Aorta (tissue), 5 donors: ENCODE measurements at regions not wholly inside any gene's neighbourhood (a gene's known extent, or its start where the extent isn't known, plus 50 kb on each side); places are given as distances from the start of the nearest gene placed in this dataset.
"Not testable (repeated sequence)": the region's sequence is repeated elsewhere in the genome, so short reads cannot be mapped to it uniquely, and the experiment has no call there.

Experiments
- ATAC-seq: fragments of 200-7000 bp; cut with Tn5 transposase; one replicate; pipeline ENCODE4 v1.9.1; 2022; ENCODE audit warnings: moderate library complexity; ENCODE audit not compliant: low FRiP score
- DNase-seq, 2 donors: peaks; one replicate each; pipeline ENCODE4 v3.0.0-alpha.2; 2020
- H3K27ac ChIP-seq, 2 donors: one replicate each; pipeline ENCODE4 v1.5.1; 2013; ENCODE audit warnings: low read length in 2 of 2, mild to moderate bottlenecking in 2 of 2, moderate library complexity in 2 of 2, control low read depth in 1 of 2, inconsistent platforms in 1 of 2, low read depth in 1 of 2
- H3K27me3 ChIP-seq, 2 donors: one replicate each; pipeline ENCODE4 v1.6.1; 2013; ENCODE audit warnings: control low read depth in 1 of 2, low read length in 1 of 2, mild to moderate bottlenecking in 1 of 2, moderate library complexity in 1 of 2; ENCODE audit not compliant: insufficient read depth in 2 of 2, control insufficient read depth in 1 of 2
- H3K36me3 ChIP-seq, 2 donors: one replicate each; pipeline ENCODE4 v1.6.1; 2013; ENCODE audit warnings: control low read depth in 1 of 2, low read length in 1 of 2, mild to moderate bottlenecking in 1 of 2; ENCODE audit not compliant: insufficient read depth in 2 of 2, control insufficient read depth in 1 of 2
- H3K4me1 ChIP-seq, 2 donors: one replicate each; pipeline ENCODE4 v1.6.1; 2013; ENCODE audit warnings: low read length in 2 of 2, control low read depth in 1 of 2, mild to moderate bottlenecking in 1 of 2, moderate library complexity in 1 of 2; ENCODE audit not compliant: insufficient read depth in 2 of 2, control insufficient read depth in 1 of 2
- H3K4me3 ChIP-seq, 2 donors: one replicate each; pipeline ENCODE4 v1.5.1; 2013; ENCODE audit warnings: low read length in 2 of 2, control low read depth in 1 of 2, mild to moderate bottlenecking in 1 of 2
- H3K9me3 ChIP-seq: one replicate; pipeline ENCODE4 v1.6.1; 2013; ENCODE audit warnings: mild to moderate bottlenecking, low read length; ENCODE audit not compliant: control insufficient read depth
- WGBS, 2 donors: extraction: QIAGEN DNeasy Blood & Tissue Kit; methylation state at CpG; one replicate each; pipeline ENCODE4 v1.1.7; 2013; 5-methylcytosine and 5-hydroxymethylcytosine counted together
- intact Hi-C, 2 donors: fragments of 100-400 bp; cut with DNase I; formaldehyde crosslinking; loops; one replicate each; pipeline versions ENCODE4 v1.14.2 to v1.15.0; 2022
- donor health status: healthy with polysubstance abuse.
- donor health status: Bipolar disorder and iron deficiency.
- donor health status: DM: no; HTN: no; CAD: no.
- donor health status: DM: no; HTN: no; CAD: no.
- donor health status: DM: yes; HTN: yes; CAD: no.

DNA sequence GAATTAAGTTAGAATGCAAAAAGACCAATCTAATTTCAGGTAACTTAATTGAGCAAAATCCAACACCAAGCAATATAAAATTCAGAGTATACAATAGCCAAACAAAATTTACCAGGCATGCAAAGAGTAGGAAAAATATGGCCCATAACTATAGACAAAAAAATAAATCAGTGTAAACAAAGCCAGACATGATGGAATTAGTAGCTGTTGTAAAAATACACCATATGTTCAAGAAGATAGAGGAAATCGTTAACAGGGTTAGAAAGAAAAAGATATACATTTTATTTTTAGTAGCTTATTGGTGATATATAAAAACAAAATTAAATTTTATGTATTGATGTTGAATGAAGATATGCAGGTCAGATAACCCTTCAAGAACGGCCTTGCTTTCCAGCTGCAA is 621.1 kb upstream of the MIR17HG start:
- no peak overlapping the region for H3K27ac ChIP-seq

DNA sequence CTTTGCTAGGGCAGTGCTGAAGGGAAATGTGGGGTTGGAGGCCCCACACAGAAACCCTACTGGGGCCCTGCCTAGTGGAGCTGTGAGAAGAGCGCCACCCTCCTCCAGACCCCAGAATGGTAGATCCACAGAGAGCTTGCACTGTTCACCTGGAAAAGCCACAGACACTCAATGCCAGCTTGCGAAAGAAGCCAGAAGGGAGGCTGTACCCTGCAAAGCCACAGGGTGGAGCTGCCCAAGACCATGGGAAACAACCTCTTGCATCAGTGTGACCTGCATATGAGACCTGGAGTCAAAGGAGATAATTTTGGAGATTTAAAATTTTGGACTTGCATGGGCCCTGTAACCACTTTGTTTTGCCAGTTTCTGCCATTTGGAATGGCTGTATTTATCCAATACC is 615.4 kb upstream of the MIR17HG start:
- Histone ChIP-seq H3K27ac (no peak overlapping the region), H3K4me1 (no peaks in the 10 kb centered on the region), H3K27me3 (no peaks in the 10 kb centered on the region), H3K36me3 (no peaks in the 10 kb centered on the region), H3K4me3 (no peak overlapping the region), H3K9me3 (no peaks in the 10 kb centered on the region)
- DNase-seq (no peak), ATAC-seq (no peak)
- intact Hi-C loops: no loop called here
- WGBS, 2 donors: 90 to 96% methylated on average over 2 of the region's 2 CpGs

More for the DNA sequence above, 621.1 kb upstream of the MIR17HG start:
- Histone ChIP-seq H3K36me3 (no peaks in the 10 kb centered on the region), H3K9me3 (no peaks in the 10 kb centered on the region), H3K4me3 (no peak overlapping the region), H3K4me1 (no peaks in the 10 kb centered on the region), H3K27me3 (no peaks in the 10 kb centered on the region)
- 73 to 80% methylated on average over 2 of the region's 2 CpGs for WGBS, 2 donors
- intact Hi-C loops: no loop called here
- ATAC-seq: no peak
- DNase-seq: no peak

DNA sequence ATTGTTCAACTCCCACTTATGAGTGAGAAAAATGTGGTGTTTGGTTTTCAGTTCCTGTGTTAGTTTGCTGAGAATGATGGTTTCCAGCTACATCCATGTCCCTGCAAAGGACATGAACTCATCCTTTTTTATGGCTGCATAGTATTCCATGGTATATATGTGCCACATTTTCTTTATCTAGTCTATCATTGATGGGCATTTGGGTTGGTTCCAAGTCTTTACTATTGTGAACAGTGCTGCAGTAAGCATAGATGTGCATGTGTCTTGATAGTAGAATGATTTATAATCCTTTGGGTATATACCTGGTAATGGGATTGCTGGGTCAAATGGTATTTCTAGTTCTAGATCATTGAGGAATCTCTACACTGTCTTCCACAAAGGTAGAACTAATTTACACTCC is 613.0 kb upstream of the MIR17HG start:
- H3K4me1 ChIP-seq, DNase-seq, H3K36me3 ChIP-seq, ATAC-seq, H3K27ac ChIP-seq, H3K4me3 ChIP-seq, H3K9me3 ChIP-seq, intact Hi-C loops, H3K27me3 ChIP-seq: not testable (repeated sequence)

DNA sequence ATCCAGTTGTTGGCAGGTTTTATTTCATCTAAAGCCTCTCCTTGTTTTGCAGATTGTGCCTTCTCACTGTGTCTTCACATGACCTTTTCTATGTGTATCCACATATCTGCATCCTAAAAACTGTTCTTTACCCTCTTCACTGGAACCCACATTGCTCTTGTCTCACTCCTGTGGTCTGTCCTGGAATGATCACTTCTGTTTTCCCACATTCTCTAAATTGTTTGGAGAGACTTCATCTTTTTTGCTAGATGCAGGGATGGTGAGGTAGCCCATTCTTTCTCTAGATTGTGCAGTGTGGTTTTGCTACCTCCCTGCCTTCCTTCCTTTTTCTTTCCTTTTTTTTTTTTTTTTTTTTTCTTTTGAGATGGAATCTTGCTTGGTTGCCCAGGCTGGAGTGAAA is 608.6 kb upstream of the MIR17HG start:
- H3K9me3 ChIP-seq: no peaks in the 10 kb centered on the region
- H3K27me3 ChIP-seq: no peaks in the 10 kb centered on the region
- DNase-seq (no peak), ATAC-seq (no peak)
- H3K4me1 ChIP-seq: no peaks in the 10 kb centered on the region
- no peak overlapping the region for H3K4me3 ChIP-seq
- no peak overlapping the region for H3K27ac ChIP-seq
- no peaks in the 10 kb centered on the region for H3K36me3 ChIP-seq
- intact Hi-C loops: no loop called here

DNA sequence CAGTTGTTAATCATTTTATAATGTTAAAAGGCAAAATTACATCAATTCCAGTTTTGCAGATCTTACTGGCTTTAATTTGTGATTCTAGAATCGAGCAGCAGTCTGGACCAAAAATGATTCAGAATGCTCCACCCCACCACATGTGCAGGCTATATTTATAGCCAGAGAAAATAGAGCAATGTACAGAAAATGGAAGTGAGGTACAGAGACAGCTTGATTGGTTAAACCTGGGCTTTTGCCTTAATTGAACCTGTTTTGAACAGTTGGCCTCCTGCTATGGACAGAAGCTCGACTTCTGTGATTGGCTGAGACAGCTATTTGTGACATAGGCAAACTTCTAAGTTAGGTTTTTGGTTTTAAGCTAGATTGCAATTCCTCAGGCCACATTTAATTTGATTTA is 607.4 kb upstream of the MIR17HG start:
- Histone ChIP-seq H3K27me3 (no peaks in the 10 kb centered on the region), H3K4me3 (no peak overlapping the region), H3K9me3 (no peaks in the 10 kb centered on the region), H3K36me3 (no peaks in the 10 kb centered on the region), H3K27ac (no peak overlapping the region), H3K4me1 (no peaks in the 10 kb centered on the region)
- DNase-seq: no peak
- ATAC-seq: no peak
- 40 to 45% methylated on average over 2 of the region's 2 CpGs for WGBS, 2 donors
- intact Hi-C loops: no loop called here

DNA sequence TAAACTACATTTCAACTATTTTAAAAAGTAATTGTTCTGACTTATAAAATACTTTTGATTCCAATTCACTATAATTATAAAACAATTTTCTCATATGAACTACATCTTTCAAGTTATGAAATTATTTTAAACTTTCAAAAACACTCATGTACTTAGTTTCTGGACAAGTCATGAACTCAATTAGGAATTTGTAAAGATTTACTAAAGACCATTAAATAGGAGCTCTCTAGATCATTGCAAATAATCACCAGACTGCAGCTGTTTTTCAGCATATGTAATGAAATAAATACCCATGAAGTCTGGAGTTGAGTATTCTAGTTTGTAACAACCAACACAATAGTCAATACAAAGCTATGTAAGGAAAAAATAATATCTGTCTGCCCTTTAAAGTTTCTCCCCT is 605.1 kb upstream of the MIR17HG start:
- H3K36me3 ChIP-seq: no peaks in the 10 kb centered on the region
- DNase-seq: no peak
- H3K4me1 ChIP-seq: no peaks in the 10 kb centered on the region
- intact Hi-C loops: no loop called here
- no peaks in the 10 kb centered on the region for H3K27me3 ChIP-seq
- no peaks in the 10 kb centered on the region for H3K9me3 ChIP-seq
- no peak overlapping the region for H3K4me3 ChIP-seq
- H3K27ac ChIP-seq: no peak overlapping the region
- no peak for ATAC-seq

DNA sequence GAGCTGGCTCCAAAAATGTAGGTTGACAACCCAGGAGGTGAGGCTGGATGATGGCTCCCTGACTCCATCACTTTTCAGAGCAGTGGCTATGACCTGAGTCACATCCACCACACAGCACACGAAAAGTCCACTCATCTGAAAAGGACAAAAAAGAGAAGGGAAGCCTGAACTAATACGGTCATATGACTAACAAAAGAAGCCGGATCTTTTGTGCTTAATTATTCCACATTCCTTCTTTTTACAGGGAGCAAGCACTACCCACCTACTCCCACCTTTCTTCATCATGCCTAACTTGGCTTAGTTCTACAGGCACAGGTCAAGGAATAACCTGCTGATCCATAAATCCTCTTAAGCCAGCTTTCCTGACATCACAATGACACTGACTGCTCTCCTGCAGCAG is 601.3 kb upstream of the MIR17HG start:
- H3K4me3 ChIP-seq: no peak overlapping the region
- H3K36me3 ChIP-seq: no peaks in the 10 kb centered on the region
- no peaks in the 10 kb centered on the region for H3K4me1 ChIP-seq
- DNase-seq (no peak), ATAC-seq (no peak)
- H3K9me3 ChIP-seq: no peaks in the 10 kb centered on the region
- intact Hi-C loops: no loop called here
- no peaks in the 10 kb centered on the region for H3K27me3 ChIP-seq
- 83 to 87% methylated on average over 3 of the region's 3 CpGs for WGBS, 2 donors
- no peak overlapping the region for H3K27ac ChIP-seq

DNA sequence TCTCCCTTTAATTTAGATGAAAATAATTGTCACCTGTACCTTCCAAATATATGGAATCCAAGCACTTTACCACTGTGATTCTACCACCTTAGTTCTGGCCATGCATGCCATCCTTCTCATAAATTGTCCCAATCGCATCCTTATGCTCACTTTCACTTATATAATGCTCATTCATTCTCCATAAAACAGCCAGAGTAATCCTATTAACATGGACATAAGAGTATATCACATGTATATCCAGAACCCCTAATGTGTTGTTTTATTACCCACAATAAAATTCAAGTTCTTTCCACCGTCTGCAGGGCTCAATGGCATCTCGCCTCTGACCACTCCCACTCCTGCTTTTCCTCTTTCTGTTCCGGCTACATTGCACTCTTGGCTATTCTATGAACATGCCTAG is 597.5 kb upstream of the MIR17HG start:
- DNase-seq (no peak), ATAC-seq (no peak)
- Histone ChIP-seq H3K4me3 (no peak overlapping the region), H3K9me3 (no peaks in the 10 kb centered on the region), H3K27ac (no peak overlapping the region), H3K27me3 (no peaks in the 10 kb centered on the region), H3K36me3 (no peaks in the 10 kb centered on the region), H3K4me1 (no peaks in the 10 kb centered on the region)
- intact Hi-C loops: no loop called here
- 61 to 62% methylated on average over 4 of the region's 4 CpGs for WGBS, 2 donors

DNA sequence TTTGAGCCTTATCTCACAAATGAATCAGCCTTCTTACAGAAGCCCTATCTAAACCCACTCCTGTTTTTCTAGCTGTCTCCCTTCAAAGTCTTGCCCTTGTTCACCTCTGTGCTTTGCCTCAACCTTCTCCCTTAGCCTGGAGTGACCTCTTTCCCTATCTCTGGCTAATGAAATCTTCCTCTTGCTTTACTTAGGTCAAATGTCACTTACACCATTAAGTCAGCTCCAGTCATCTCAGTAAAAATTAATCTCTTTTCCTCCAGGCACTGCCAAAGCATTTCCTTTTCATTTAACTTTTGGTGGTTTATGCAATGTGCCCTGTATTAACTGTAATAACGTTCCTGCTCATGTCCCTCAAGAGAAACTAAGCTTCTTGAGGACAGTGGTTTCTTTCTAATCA is 596.5 kb upstream of the MIR17HG start:
- ATAC-seq (no peak), DNase-seq (no peak)
- Histone ChIP-seq H3K27ac (no peak overlapping the region), H3K4me1 (no peaks in the 10 kb centered on the region), H3K9me3 (no peaks in the 10 kb centered on the region), H3K27me3 (no peaks in the 10 kb centered on the region), H3K36me3 (no peaks in the 10 kb centered on the region), H3K4me3 (no peak overlapping the region)
- intact Hi-C loops: no loop called here
- 16 to 18% methylated on average over 1 of the region's 1 CpG for WGBS, 2 donors

DNA sequence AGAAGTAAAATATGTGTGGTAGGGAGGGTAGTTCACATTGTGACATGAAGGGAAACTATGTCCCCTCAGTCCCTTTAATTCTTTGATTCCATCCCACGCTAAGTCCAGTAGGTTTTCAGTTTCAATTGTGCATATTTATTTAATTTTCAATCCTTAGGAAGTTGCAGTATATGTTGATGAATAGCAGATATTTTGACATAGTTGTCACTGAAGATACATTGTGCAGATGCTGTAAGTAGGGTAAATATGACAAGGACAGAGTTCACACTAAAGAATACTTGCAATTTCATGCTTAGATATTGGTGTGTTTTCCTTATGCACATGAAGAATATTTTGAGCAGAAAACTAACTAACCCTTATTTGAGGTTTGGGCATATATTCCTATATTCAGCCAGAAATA is 595.4 kb upstream of the MIR17HG start:
- no peak overlapping the region for H3K27ac ChIP-seq
- intact Hi-C loops: no loop called here
- H3K4me1 ChIP-seq: no peaks in the 10 kb centered on the region
- no peaks in the 10 kb centered on the region for H3K36me3 ChIP-seq
- 61 to 63% methylated on average over 1 of the region's 1 CpG for WGBS, 2 donors
- no peak for ATAC-seq
- no peak overlapping the region for H3K4me3 ChIP-seq
- H3K9me3 ChIP-seq: no peaks in the 10 kb centered on the region
- H3K27me3 ChIP-seq: no peaks in the 10 kb centered on the region
- no peak for DNase-seq
